GM23338 (cell line): ENCODE measurements at regions not wholly inside any gene's neighbourhood (a gene's known extent, or its start where the extent isn't known, plus 50 kb on each side); places are given as distances from the start of the nearest gene placed in this dataset.

Experiments used
- ATAC-seq: fragments of 200-7000 bp; cut with Tn5 transposase; 3 replicates; pipeline ENCODE4 v1.9.1; 2020
- DNase-seq: peaks from one replicate; pipeline ENCODE4 v3.0.0-alpha.2; 2015; ENCODE audit warnings: low spot score
- H2AFZ ChIP-seq: fragments of 200-600 bp; sonication (generic); 2 replicates; pipeline ENCODE4 v1.8.0; 2016; ENCODE audit warnings: antibody characterized with exemption, mild to moderate bottlenecking, moderate library complexity
- H3F3A ChIP-seq: fragments of 200-600 bp; sonication (generic); replicated peaks from 2 replicates; pipeline ENCODE4 v1.8.0; 2017; ENCODE audit warnings: antibody characterized with exemption, mixed run types, low read depth
- H3K27ac ChIP-seq: fragments of 200-600 bp; sonication (generic); 2 replicates; pipeline ENCODE4 v1.6.1; 2016; ENCODE audit warnings: low read depth
- H3K27me3 ChIP-seq: fragments of 200-600 bp; sonication (generic); 2 replicates; pipeline ENCODE4 v1.8.0; 2016; ENCODE audit warnings: mild to moderate bottlenecking, mixed run types, moderate library complexity; ENCODE audit not compliant: insufficient read depth
- H3K36me3 ChIP-seq: fragments of 200-600 bp; sonication (generic); 2 replicates; pipeline ENCODE4 v1.8.0; 2016; ENCODE audit warnings: mild to moderate bottlenecking; ENCODE audit not compliant: insufficient read depth
- H3K4me1 ChIP-seq: fragments of 200-600 bp; sonication (generic); 2 replicates; pipeline ENCODE4 v1.8.0; 2016; ENCODE audit warnings: mild to moderate bottlenecking, moderate library complexity; ENCODE audit not compliant: insufficient read depth
- H3K4me2 ChIP-seq: fragments of 200-600 bp; sonication (generic); 2 replicates; pipeline ENCODE4 v1.7.1; 2017; ENCODE audit warnings: mixed run types
- H3K4me3 ChIP-seq: fragments of 200-600 bp; sonication (generic); 2 replicates; pipeline ENCODE4 v1.6.1; 2016; ENCODE audit warnings: mixed run types
- H3K79me2 ChIP-seq: fragments of 200-600 bp; sonication (generic); replicated peaks from 2 replicates; pipeline ENCODE4 v1.8.0; 2017; ENCODE audit warnings: mild to moderate bottlenecking; ENCODE audit not compliant: insufficient read depth
- H3K9me2 ChIP-seq: fragments of 200-600 bp; sonication (generic); 2 replicates; pipeline ENCODE4 v1.8.0; 2017; ENCODE audit not compliant: insufficient read depth
- H4K20me1 ChIP-seq: fragments of 200-600 bp; sonication (generic); replicated peaks from 2 replicates; pipeline ENCODE4 v1.8.0; 2017; ENCODE audit warnings: mild to moderate bottlenecking; ENCODE audit not compliant: insufficient read depth
- H3K27ac Mint-ChIP-seq: 2 replicates; pipeline ENCODE4 v1.8.0; 2020; ENCODE audit warnings: inconsistent platforms, mild to moderate bottlenecking, moderate library complexity, mixed read lengths
- H3K27me3 Mint-ChIP-seq: 3 replicates; pipeline ENCODE4 v1.8.0; 2022; ENCODE audit warnings: low read depth, mild to moderate bottlenecking, moderate library complexity, mixed read lengths, inconsistent platforms; ENCODE audit not compliant: insufficient read depth, poor library complexity
- H3K36me3 Mint-ChIP-seq: 3 replicates; pipeline ENCODE4 v1.8.0; 2021; ENCODE audit warnings: low read depth, mild to moderate bottlenecking, inconsistent platforms, moderate library complexity, mixed read lengths
- H3K4me1 Mint-ChIP-seq: 3 replicates; pipeline ENCODE4 v1.8.0; 2020; ENCODE audit warnings: mild to moderate bottlenecking, inconsistent platforms, mixed read lengths
- H3K4me3 Mint-ChIP-seq: 3 replicates; pipeline ENCODE4 v1.8.0; 2021; ENCODE audit warnings: moderate library complexity, mild to moderate bottlenecking, inconsistent platforms, mixed read lengths
- H3K9me3 Mint-ChIP-seq: 3 replicates; pipeline ENCODE4 v1.8.0; 2020; ENCODE audit warnings: moderate library complexity, mild to moderate bottlenecking, inconsistent platforms, mixed read lengths
- CTCF ChIP-seq, 2 experiments: fragments of 200-600 bp in 1 of 2; sonication (generic) in 1 of 2; conservative IDR thresholded peaks; 2 replicates each; pipeline versions ENCODE4 v1.5.1 to v1.6.1; 2016 to 2017; ENCODE audit warnings: antibody characterized with exemption in 2 of 2, low read depth in 2 of 2, mild to moderate bottlenecking in 2 of 2, moderate library complexity in 1 of 2
- NANOG ChIP-seq: IDR thresholded peaks from 2 replicates; pipeline ENCODE4 v1.6.1; 2016; ENCODE audit warnings: antibody characterized with exemption, borderline replicate concordance
- REST ChIP-seq: IDR thresholded peaks from one replicate; pipeline ENCODE4 v1.6.1; 2018; ENCODE audit warnings: antibody characterized with exemption; ENCODE audit not compliant: unreplicated experiment
- STAT1 ChIP-seq: IDR thresholded peaks from one replicate; pipeline ENCODE4 v1.6.1; 2016; ENCODE audit warnings: antibody characterized with exemption; ENCODE audit not compliant: unreplicated experiment

GRCh38 chr4:34422472-34423175 lies 1821.7 kb downstream of the ARAP2 start:
- no peak overlapping the region for H3K4me3 Mint-ChIP-seq

More at GRCh38 chr4:34422472-34423175, 1821.7 kb downstream of the ARAP2 start:
- no peaks in the 10 kb centered on the region for H3K27me3 ChIP-seq
- H3K27me3 Mint-ChIP-seq, result no peaks in the 10 kb centered on the region
- H3K4me2 ChIP-seq, result no peak overlapping the region
- H3K79me2 ChIP-seq, result no peaks in the 10 kb centered on the region
- H3K27ac Mint-ChIP-seq, result no peak overlapping the region
- no peaks in the 10 kb centered on the region for H3K9me2 ChIP-seq
- H3K9me3 Mint-ChIP-seq, result no peaks in the 10 kb centered on the region
- peak; percentile 4 for DNase-seq
- no peak overlapping the region for H3K4me3 ChIP-seq
- no peak overlapping the region for H3K27ac ChIP-seq
- no peak for ATAC-seq
- no peaks in the 10 kb centered on the region for H3K36me3 Mint-ChIP-seq
- no peak overlapping the region for H2AFZ ChIP-seq
- no peaks in the 10 kb centered on the region for H4K20me1 ChIP-seq
- peaks cover 6% of the 10 kb centered on the region; the same call in 1 of the 2 replicates for H3K4me1 ChIP-seq
- TF ChIP-seq NANOG, result no peak
- TF ChIP-seq STAT1, result no peak
- TF ChIP-seq CTCF (conservative IDR thresholded peaks at IDR 0.05; ENCODE audit: low read depth in 2 of 2), result peak; percentile 17 to 47; a peak in 2 of 4 replicates
- TF ChIP-seq REST, result no peak
- no peaks in the 10 kb centered on the region for H3F3A ChIP-seq
- H3K36me3 ChIP-seq, result no peaks in the 10 kb centered on the region
- H3K4me1 Mint-ChIP-seq, result peaks cover 5% of the 10 kb centered on the region; the same call in 1 of the 3 replicates
